GM20000 (cell line): ENCODE measurements at regions not wholly inside any gene's neighbourhood (a gene's known extent, or its start where the extent isn't known, plus 50 kb on each side); places are given as distances from the start of the nearest gene placed in this dataset.
"Not testable (repeated sequence)": the region's sequence is repeated elsewhere in the genome, so short reads cannot be mapped to it uniquely, and the experiment has no call there.

ENCODE experiments used
- DNase-seq: peaks from one replicate; pipeline ENCODE4 v3.0.0; 2012; ENCODE audit warnings: low spot score
- CTCF ChIP-seq: IDR thresholded peaks from 2 replicates; pipeline ENCODE4 v1.5.1; 2012; ENCODE audit warnings: mild to moderate bottlenecking, control low read depth; ENCODE audit errors: extremely low read depth, missing control alignments

- no peak for TF ChIP-seq CTCF
- DNase-seq: no peak
These were observed 1464.8 kb upstream of the PRMT6 start for GRCh38 chr1:105591681-105592080.

GRCh38 chr1:105608713-105609112, 1447.8 kb upstream of the PRMT6 start:
- no peak for DNase-seq
- no peak for TF ChIP-seq CTCF

GRCh38 chr1:105626276-105626987, 1430.0 kb upstream of the PRMT6 start:
- no peak for TF ChIP-seq CTCF
- DNase-seq: no peak

GRCh38 chr1:105631153-105631744, 1425.2 kb upstream of the PRMT6 start:
- DNase-seq: not testable (repeated sequence)

- TF ChIP-seq CTCF: no peak
- no peak for DNase-seq
These were observed 1423.9 kb upstream of the PRMT6 start for GRCh38 chr1:105632342-105633196.

- no peak for DNase-seq
- no peak for TF ChIP-seq CTCF
These were observed 1420.4 kb upstream of the PRMT6 start for GRCh38 chr1:105636052-105636451.

- TF ChIP-seq CTCF: no peak
- no peak for DNase-seq
These were observed 1415.1 kb upstream of the PRMT6 start for GRCh38 chr1:105641407-105641806.
